Fibroblast of pulmonary artery (primary cell): ENCODE measurements at regions not wholly inside any gene's neighbourhood (a gene's known extent, or its start where the extent isn't known, plus 50 kb on each side); places are given as distances from the start of the nearest gene placed in this dataset.

Experiments
- DNase-seq: peaks from one replicate; pipeline ENCODE4 v3.0.0-alpha.2; 2010; ENCODE audit warnings: low read depth
- H3K4me3 ChIP-seq: replicated peaks from 2 replicates; pipeline ENCODE4 v1.5.1; 2011; ENCODE audit warnings: low read depth, mild to moderate bottlenecking, control low read depth, low read length, moderate library complexity
- CTCF ChIP-seq: IDR thresholded peaks from 2 replicates; pipeline ENCODE4 v1.5.1; 2011; ENCODE audit warnings: mild to moderate bottlenecking, control low read depth, low read length, inconsistent platforms; ENCODE audit errors: missing control alignments

DNA sequence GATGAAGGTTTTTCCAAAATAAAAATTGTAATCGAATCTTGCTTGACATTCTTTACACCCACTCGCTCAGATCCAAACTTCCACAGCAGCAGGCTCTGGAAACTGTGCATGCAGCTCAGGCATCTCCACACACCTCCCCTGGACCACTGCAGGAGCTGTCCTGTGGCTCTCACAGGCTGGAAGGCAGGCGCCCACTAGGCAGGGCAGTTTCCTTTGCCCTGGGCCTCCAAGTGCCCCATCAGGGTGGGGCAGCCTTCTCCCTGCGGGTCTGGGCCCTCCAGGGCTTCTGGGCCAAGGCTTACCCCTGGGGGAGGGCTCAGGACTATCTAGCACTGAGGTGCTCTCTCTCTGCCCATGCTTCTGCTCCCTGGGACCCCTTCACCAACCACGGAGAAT lies 114.5 kb upstream of the RPL38 start:
- no peak for TF ChIP-seq CTCF
- DNase-seq: no peak
- no peak overlapping the region for H3K4me3 ChIP-seq

DNA sequence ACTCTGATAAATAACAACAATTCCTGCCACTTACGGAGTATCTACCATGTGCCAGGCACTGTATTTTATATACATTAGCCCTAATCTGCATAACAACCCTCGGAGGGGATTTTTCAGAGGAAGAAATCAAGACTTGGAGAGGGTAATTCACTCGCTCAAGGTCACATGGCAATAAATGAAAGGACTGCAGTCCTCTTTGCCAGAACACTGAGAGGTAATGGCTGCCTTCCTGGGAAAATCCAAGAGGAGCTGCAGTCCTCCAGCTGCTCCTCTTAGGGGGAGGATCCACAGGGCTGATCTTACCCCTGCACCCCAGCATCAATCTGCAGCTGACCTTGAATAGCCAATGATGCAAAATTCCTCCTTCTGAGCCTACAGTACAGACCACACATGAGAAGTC lies 114.1 kb upstream of the RPL38 start:
- DNase-seq: no peak
- H3K4me3 ChIP-seq: no peak overlapping the region
- no peak for TF ChIP-seq CTCF

GRCh38 chr17:74089869-74090464 lies 113.5 kb upstream of the RPL38 start:
- DNase-seq: peak; percentile 49
- TF ChIP-seq CTCF: peak; percentile 70
- H3K4me3 ChIP-seq: no peak overlapping the region

DNA sequence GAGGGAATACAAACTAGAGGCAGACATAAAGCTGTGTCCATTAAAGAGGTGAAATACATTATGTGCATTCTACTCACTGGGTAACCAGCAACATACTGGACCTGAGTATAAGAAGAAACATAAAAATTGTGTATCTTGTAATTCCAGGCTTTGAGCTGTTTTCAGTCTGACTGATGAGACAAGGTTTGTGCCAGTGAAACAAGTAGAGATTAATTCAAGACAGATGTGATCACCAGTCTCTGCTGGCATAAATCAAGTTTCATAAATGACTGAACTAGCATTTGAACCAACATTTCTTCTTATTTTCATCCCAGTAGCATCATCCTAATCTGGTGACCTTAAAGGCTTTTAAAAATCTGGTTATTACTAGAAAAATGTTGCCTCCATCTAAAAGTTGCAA lies 108.8 kb upstream of the RPL38 start:
- TF ChIP-seq CTCF: no peak
- no peak for DNase-seq
- no peak overlapping the region for H3K4me3 ChIP-seq

GRCh38 chr17:74096456-74096855 lies 107.0 kb upstream of the RPL38 start:
- no peak overlapping the region for H3K4me3 ChIP-seq
- DNase-seq: no peak
- no peak for TF ChIP-seq CTCF

DNA sequence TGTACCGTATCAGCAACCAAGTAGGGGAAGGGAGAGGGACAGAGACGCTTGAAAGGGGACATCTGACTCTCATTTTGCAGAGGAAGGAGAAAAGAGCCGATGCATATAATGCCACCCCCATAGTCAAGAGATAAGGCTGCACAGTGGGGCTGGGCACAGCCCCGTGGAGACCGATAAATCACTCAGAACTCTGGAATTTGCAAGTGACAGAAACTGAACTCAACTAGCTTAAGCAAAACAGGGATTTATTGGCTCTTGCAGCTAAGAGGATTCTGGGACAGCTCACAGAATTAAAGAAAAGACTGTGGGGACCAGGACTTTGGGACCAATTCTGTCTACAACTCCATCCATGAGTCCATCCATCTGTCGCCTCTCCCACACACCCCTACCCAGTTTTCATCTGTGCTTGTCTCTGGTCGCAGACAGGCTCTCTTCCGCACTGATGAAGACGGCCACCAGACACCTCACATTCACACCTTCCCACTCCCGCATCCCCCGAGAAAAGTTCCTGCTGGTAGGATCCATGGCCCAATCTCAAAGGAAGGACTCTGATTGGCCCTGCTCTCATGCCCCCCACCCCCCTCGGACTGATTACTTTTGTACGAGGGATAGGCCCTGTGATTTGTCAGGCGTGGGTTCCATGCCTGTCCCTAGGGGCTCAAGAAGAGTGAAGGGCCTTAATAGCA lies 105.9 kb upstream of the RPL38 start:
- H3K4me3 ChIP-seq: no peak overlapping the region
- DNase-seq: no peak
- no peak for TF ChIP-seq CTCF
